Kidney (tissue), 13 donors: ENCODE measurements at regions not wholly inside any gene's neighbourhood (a gene's known extent, or its start where the extent isn't known, plus 50 kb on each side); places are given as distances from the start of the nearest gene placed in this dataset.

Source experiments
- DNase-seq, 5 donors: peaks; one replicate each; pipeline ENCODE4 v3.0.0-alpha.2; 2013 to 2020
- FAIRE-seq: peaks from 2 replicates; lab custom pipeline; 2012; peaks lifted over from hg19 to GRCh38; lab: Jason Lieb, UNC
- H3K27ac ChIP-seq, 2 donors: one replicate each; pipeline ENCODE4 v1.7.0; 2013; ENCODE audit warnings: low read depth in 2 of 2, low read length in 2 of 2, inconsistent platforms in 1 of 2
- H3K27me3 ChIP-seq: one replicate; pipeline ENCODE4 v1.7.1; 2013; ENCODE audit warnings: low read length, inconsistent platforms; ENCODE audit not compliant: control insufficient read depth, insufficient read depth
- H3K36me3 ChIP-seq, 3 donors: one replicate each; pipeline versions ENCODE4 v1.7.0 to v1.7.1; 2013; ENCODE audit warnings: low read length in 3 of 3, control low read depth in 1 of 3, inconsistent platforms in 1 of 3; ENCODE audit not compliant: insufficient read depth in 3 of 3, control insufficient read depth in 2 of 3
- H3K4me1 ChIP-seq, 3 donors: one replicate each; pipeline versions ENCODE4 v1.7.0 to v1.7.1; 2013; ENCODE audit warnings: low read length in 3 of 3, inconsistent platforms in 1 of 3, low read depth in 1 of 3; ENCODE audit not compliant: control insufficient read depth in 2 of 3, insufficient read depth in 2 of 3
- H3K4me3 ChIP-seq, 3 donors: one replicate each; pipeline versions ENCODE4 v1.7.0 to v1.8.1; 2013; ENCODE audit warnings: low read length in 3 of 3, control low read depth in 1 of 3, inconsistent platforms in 1 of 3
- H3K9ac ChIP-seq, 3 donors: one replicate each; pipeline versions ENCODE4 v1.7.0 to v1.7.1; 2013; ENCODE audit warnings: low read length in 3 of 3, control low read depth in 1 of 3, inconsistent platforms in 1 of 3
- H3K9me3 ChIP-seq, 3 donors: one replicate each; pipeline versions ENCODE4 v1.7.0 to v1.7.1; 2013; ENCODE audit warnings: low read length in 3 of 3, control low read depth in 1 of 3, inconsistent platforms in 1 of 3; ENCODE audit not compliant: control insufficient read depth in 2 of 3, insufficient read depth in 1 of 3
- intact Hi-C: fragments of 100-400 bp; cut with DNase I; formaldehyde crosslinking; loops from one replicate; pipeline ENCODE4 v1.11.1; 2022
- TF ChIP-seq, protein P1 (sequence below): IDR thresholded peaks from 3 replicates; pipeline ENCODE4 v1.5.1; 2012; ENCODE audit warnings: mild to moderate bottlenecking, moderate library complexity, borderline replicate concordance; ENCODE audit not compliant: insufficient read depth; ENCODE audit errors: extremely low read depth
- donor health status: control.
- donor health status: control.
- donor health status: control.
- donor health status: control.
- donor health status: control.
- donor health status: DM: yes; HTN: yes; CAD: no.
- donor health status: Normal renal cell carcinoma (clear cell type).

DNA sequence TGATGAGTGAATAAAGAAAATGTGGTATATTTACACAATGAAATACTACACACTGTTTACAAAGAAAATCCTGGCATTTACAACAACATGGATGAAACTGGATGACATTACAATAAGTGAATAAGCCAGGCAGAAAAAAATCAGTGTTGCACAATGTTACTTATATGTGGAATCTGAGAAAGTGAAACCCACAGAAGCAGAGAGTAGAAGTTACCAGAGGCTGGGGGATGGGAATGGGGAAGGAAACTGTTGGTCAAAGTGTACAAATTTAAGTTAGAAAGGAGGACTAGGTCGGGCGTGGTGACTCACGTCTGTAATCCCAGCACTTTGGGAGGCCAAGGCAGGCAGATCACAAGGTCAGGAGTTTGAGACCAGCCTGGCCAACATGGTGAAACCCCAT lies 538.5 kb upstream of the MKI67 start:
- Histone ChIP-seq H3K27me3 (no peaks in the 10 kb centered on the region), H3K9ac (no peak overlapping the region), H3K36me3 (no peaks in the 10 kb centered on the region), H3K4me1 (no peaks in the 10 kb centered on the region), H3K9me3 (peaks cover 0 to 7% (median 0%) of the 10 kb centered on the region in 3 donors), H3K27ac (no peak overlapping the region), H3K4me3 (no peak overlapping the region)
- FAIRE-seq = no peak
- intact Hi-C loops = no loop called here
- TF ChIP-seq, protein P1, sequence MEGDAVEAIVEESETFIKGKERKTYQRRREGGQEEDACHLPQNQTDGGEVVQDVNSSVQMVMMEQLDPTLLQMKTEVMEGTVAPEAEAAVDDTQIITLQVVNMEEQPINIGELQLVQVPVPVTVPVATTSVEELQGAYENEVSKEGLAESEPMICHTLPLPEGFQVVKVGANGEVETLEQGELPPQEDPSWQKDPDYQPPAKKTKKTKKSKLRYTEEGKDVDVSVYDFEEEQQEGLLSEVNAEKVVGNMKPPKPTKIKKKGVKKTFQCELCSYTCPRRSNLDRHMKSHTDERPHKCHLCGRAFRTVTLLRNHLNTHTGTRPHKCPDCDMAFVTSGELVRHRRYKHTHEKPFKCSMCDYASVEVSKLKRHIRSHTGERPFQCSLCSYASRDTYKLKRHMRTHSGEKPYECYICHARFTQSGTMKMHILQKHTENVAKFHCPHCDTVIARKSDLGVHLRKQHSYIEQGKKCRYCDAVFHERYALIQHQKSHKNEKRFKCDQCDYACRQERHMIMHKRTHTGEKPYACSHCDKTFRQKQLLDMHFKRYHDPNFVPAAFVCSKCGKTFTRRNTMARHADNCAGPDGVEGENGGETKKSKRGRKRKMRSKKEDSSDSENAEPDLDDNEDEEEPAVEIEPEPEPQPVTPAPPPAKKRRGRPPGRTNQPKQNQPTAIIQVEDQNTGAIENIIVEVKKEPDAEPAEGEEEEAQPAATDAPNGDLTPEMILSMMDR = no peak
- DNase-seq = no peak

DNA sequence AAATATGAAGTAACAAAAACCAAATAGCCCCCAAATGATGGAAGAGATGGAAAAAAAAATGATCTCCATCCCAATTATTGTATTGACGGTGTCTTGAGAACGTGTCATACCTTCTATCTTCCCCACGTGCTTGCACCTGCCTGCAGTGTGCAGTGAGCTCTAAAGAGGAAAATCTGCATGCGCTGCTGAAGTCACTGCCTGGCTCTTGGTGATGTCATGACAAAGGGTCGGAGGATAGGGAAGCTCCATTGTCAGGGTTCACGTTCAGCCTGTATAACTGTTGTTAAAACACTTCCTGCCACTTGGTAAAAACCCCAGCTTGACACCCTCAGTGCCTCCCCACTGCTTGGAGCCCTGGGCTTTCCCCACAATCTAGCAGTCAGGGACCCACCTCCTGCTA lies 549.2 kb upstream of the MKI67 start:
- no peaks in the 10 kb centered on the region for H3K36me3 ChIP-seq
- intact Hi-C loops = no loop called here
- no peaks in the 10 kb centered on the region for H3K9me3 ChIP-seq
- no peaks in the 10 kb centered on the region for H3K27me3 ChIP-seq
- H3K9ac ChIP-seq = no peak overlapping the region
- TF ChIP-seq, protein P1 = no peak
- no peaks in the 10 kb centered on the region for H3K4me1 ChIP-seq
- H3K4me3 ChIP-seq = no peak overlapping the region
- FAIRE-seq = no peak
- no peak for DNase-seq
- H3K27ac ChIP-seq = no peak overlapping the region

DNA sequence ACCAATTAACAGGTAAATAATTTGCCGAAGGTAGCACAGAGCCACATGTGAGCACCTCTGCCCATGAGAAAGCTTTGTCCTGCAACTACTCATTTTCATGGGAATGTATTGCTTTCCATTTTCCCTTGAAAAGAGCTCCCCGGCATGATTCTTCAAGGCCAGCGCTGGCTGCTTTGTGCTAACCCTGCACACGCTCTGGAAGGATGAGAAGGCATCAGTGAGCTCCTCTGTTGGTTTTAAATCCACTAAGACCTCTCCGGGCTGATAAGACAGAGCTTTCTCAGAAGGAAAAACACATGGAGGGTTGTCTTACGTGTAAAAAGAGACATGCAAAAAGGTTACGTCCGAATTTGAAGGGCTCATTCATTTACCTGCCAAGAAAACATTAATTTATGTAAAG lies 553.9 kb upstream of the MKI67 start:
- intact Hi-C loops = no loop called here
- DNase-seq (no peak), FAIRE-seq (no peak)

More for the DNA sequence above, 553.9 kb upstream of the MKI67 start:
- Histone ChIP-seq H3K4me1 (no peaks in the 10 kb centered on the region), H3K36me3 (no peaks in the 10 kb centered on the region), H3K27me3 (no peaks in the 10 kb centered on the region), H3K9ac (no peak overlapping the region), H3K27ac (no peak overlapping the region), H3K9me3 (no peaks in the 10 kb centered on the region), H3K4me3 (no peak overlapping the region)
- TF ChIP-seq, protein P1 = no peak
